Esophagus muscularis mucosa (tissue), 4 donors: ENCODE measurements at regions not wholly inside any gene's neighbourhood (a gene's known extent, or its start where the extent isn't known, plus 50 kb on each side); places are given as distances from the start of the nearest gene placed in this dataset.

Experiments used
- DNase-seq: peaks from one replicate; pipeline ENCODE4 v3.0.0-alpha.2; 2017; ENCODE audit errors: extremely low spot score
- H3K27ac ChIP-seq, 4 donors: fragments of 200-600 bp; sonication (generic); replicated peaks in 1 of 4; 1 replicate in 3 of 4; 2 replicates in 1 of 4; pipeline ENCODE4 v1.5.1; 2016 to 2019; ENCODE audit warnings: mild to moderate bottlenecking in 1 of 4
- H3K27me3 ChIP-seq, 4 donors: fragments of 200-600 bp; sonication (generic); one replicate each; pipeline versions ENCODE4 v1.5.1 to v1.6.0; 2016 to 2019
- H3K36me3 ChIP-seq, 4 donors: fragments of 200-600 bp; sonication (generic); one replicate each; pipeline ENCODE4 v1.5.1; 2016 to 2019
- H3K4me1 ChIP-seq, 4 donors: fragments of 200-600 bp; sonication (generic); one replicate each; pipeline ENCODE4 v1.5.1; 2016 to 2019
- H3K4me3 ChIP-seq, 4 donors: fragments of 200-600 bp; sonication (generic); 1 replicate in 2 of 4; 2 replicates in 2 of 4; pipeline ENCODE4 v1.5.1; 2016 to 2019; ENCODE audit warnings: mild to moderate bottlenecking in 4 of 4, moderate library complexity in 1 of 4
- H3K9me3 ChIP-seq, 4 donors: fragments of 200-600 bp; sonication (generic); 1 replicate in 3 of 4; 2 replicates in 1 of 4; pipeline ENCODE4 v1.5.1; 2016 to 2019
- CTCF ChIP-seq, 3 experiments: fragments of 200-600 bp in 2 of 3; fragments of 450-650 bp in 1 of 3; sonication (generic) in 2 of 3; IDR thresholded peaks; one replicate each; pipeline ENCODE4 v1.5.1; 2017 to 2019; ENCODE audit warnings: antibody characterized with exemption in 3 of 3, mild to moderate bottlenecking in 2 of 3, moderate library complexity in 1 of 3
- EP300 ChIP-seq: sonication (generic); formaldehyde crosslinking; IDR thresholded peaks from one replicate; pipeline ENCODE4 v1.6.1; 2017; ENCODE audit warnings: antibody characterized with exemption
- POLR2A ChIP-seq: fragments of 450-650 bp; IDR thresholded peaks from one replicate; pipeline ENCODE4 v1.6.1; 2017; ENCODE audit warnings: antibody characterized with exemption, moderate library complexity, mild to moderate bottlenecking, low read depth
- POLR2AphosphoS5 ChIP-seq, 2 donors: sonication (generic); formaldehyde crosslinking; IDR thresholded peaks; one replicate each; pipeline ENCODE4 v1.6.1; 2017; ENCODE audit warnings: antibody characterized with exemption in 2 of 2
- WGBS: methylation state at CpG from one replicate; pipeline ENCODE4 v1.1.5; 2018; 5-methylcytosine and 5-hydroxymethylcytosine counted together
- intact Hi-C: fragments of 100-400 bp; cut with DNase I; formaldehyde crosslinking; loops from one replicate; pipeline ENCODE4 v1.15.1; 2023

GRCh38 chr2:128411431-128411830 lies 92.8 kb upstream of the HS6ST1 start:
- intact Hi-C loops = no loop called here
- H3K27me3 ChIP-seq = peaks cover 0 to 4% (median 0%) of the 10 kb centered on the region in 4 donors
- H3K4me3 ChIP-seq = no peak overlapping the region
- TF ChIP-seq POLR2AphosphoS5 (IDR thresholded peaks at IDR 0.05) = no peak
- TF ChIP-seq EP300 = no peak
- no peak for TF ChIP-seq CTCF (IDR thresholded peaks at IDR 0.05)
- no peak for TF ChIP-seq POLR2A
- WGBS = 93% methylated on average over 9 of the region's 9 CpGs
- H3K36me3 ChIP-seq = no peaks in the 10 kb centered on the region
- no peaks in the 10 kb centered on the region for H3K9me3 ChIP-seq
- peak; percentile 90 for DNase-seq
- no peak overlapping the region for H3K27ac ChIP-seq
- peaks cover 0 to 4% (median 0%) of the 10 kb centered on the region in 4 donors for H3K4me1 ChIP-seq

- Histone ChIP-seq H3K4me3 (no peak overlapping the region), H3K9me3 (no peaks in the 10 kb centered on the region), H3K4me1 (peaks cover 0 to 4% (median 0%) of the 10 kb centered on the region in 4 donors), H3K36me3 (no peaks in the 10 kb centered on the region), H3K27me3 (peaks cover 0 to 3% (median 0%) of the 10 kb centered on the region in 4 donors), H3K27ac (no peak overlapping the region)
- 89% methylated on average over 6 of the region's 7 CpGs for WGBS
- peak; percentile 34 for DNase-seq
- no peak for TF ChIP-seq EP300
- no peak for TF ChIP-seq POLR2A
- no peak for TF ChIP-seq POLR2AphosphoS5 (IDR thresholded peaks at IDR 0.05)
- TF ChIP-seq CTCF (IDR thresholded peaks at IDR 0.05) = no peak
- intact Hi-C loops = no loop called here
These were observed 93.7 kb upstream of the HS6ST1 start for GRCh38 chr2:128412181-128412871.

GRCh38 chr2:128413014-128413717 lies 94.5 kb upstream of the HS6ST1 start:
- Histone ChIP-seq H3K36me3 (no peaks in the 10 kb centered on the region), H3K27ac (no peak overlapping the region), H3K4me3 (no peak overlapping the region), H3K27me3 (no peaks in the 10 kb centered on the region), H3K4me1 (peaks cover 0 to 3% (median 0%) of the 10 kb centered on the region in 4 donors), H3K9me3 (no peaks in the 10 kb centered on the region)
- 94% methylated on average over 6 of the region's 10 CpGs for WGBS
- TF ChIP-seq POLR2AphosphoS5 (IDR thresholded peaks at IDR 0.05) (no peak), CTCF (IDR thresholded peaks at IDR 0.05) (no peak), EP300 (no peak), POLR2A (no peak)
- peak; percentile 64 for DNase-seq
- intact Hi-C loops = no loop called here

GRCh38 chr2:128413718-128414341 lies 95.2 kb upstream of the HS6ST1 start:
- Histone ChIP-seq H3K9me3 (no peaks in the 10 kb centered on the region), H3K27me3 (no peaks in the 10 kb centered on the region), H3K4me1 (no peaks in the 10 kb centered on the region), H3K4me3 (no peak overlapping the region), H3K36me3 (no peaks in the 10 kb centered on the region), H3K27ac (no peak overlapping the region)
- peak; percentile 80 for DNase-seq
- TF ChIP-seq CTCF (IDR thresholded peaks at IDR 0.05) (no peak), POLR2AphosphoS5 (IDR thresholded peaks at IDR 0.05) (no peak), POLR2A (no peak), EP300 (no peak)
- WGBS = 60% methylated on average over 5 of the region's 5 CpGs
- intact Hi-C loops = no loop called here
